ENCODE measurements at regions not wholly inside any gene's neighbourhood (a gene's known extent, or its start where the extent isn't known, plus 50 kb on each side); places are given as distances from the start of the nearest gene placed in this dataset.

DNA sequence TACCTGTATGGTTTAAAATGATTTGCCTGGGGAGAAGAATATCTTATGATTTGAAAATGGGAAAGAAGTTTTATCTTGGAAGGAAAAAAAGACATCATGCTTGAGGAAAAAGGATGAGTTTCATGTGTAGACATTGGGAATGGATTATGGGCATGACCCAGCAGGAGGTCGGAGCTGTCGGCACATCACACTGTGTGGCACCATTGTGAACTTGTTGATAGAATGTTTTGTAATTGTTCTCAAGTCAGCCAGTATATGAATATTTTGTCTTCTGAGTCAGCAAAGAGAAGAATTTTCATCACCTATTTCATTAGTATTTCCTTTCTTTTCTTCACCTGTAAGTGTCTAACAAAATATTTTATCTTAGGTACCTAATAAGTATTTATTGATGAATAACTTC lies 60.0 kb upstream of the HMGA2 start:
- no peak for TF ChIP-seq CTCF (IDR thresholded peaks at IDR 0.05)
- TF ChIP-seq EP300 (IDR thresholded peaks at IDR 0.05): no peak
- no peak for TF ChIP-seq POLR2A (IDR thresholded peaks at IDR 0.05)
